Stimulated activated CD4-positive, alpha-beta T cell treated with anti-CD3 and anti-CD28 coated beads, Interleukin-4, amount 100 ng/mL, for 24 hours (primary cell): ENCODE measurements at regions not wholly inside any gene's neighbourhood (a gene's known extent, or its start where the extent isn't known, plus 50 kb on each side); places are given as distances from the start of the nearest gene placed in this dataset.

Source experiments
- DNase-seq: peaks from one replicate; pipeline ENCODE4 v3.0.0-alpha.2; 2020

- no peak for DNase-seq
Observed at GRCh38 chr11:69365558-69365957, 71.6 kb downstream of the MYEOV start.

GRCh38 chr11:69366591-69366990 is 72.6 kb downstream of the MYEOV start:
- DNase-seq, result no peak

GRCh38 chr11:69367211-69367964 is 73.4 kb downstream of the MYEOV start:
- DNase-seq, result no peak

- peak; percentile 1 for DNase-seq
Observed at GRCh38 chr11:69368119-69368880, 74.3 kb downstream of the MYEOV start.

- no peak for DNase-seq
Observed at GRCh38 chr11:69369210-69369825, 75.4 kb downstream of the MYEOV start.

- DNase-seq, result peak; percentile 3
Observed at GRCh38 chr11:69369945-69370344, 76.0 kb downstream of the MYEOV start.

- no peak for DNase-seq
Observed at GRCh38 chr11:69370984-69371709, 77.2 kb downstream of the MYEOV start.

- peak; percentile 1 for DNase-seq
Observed at GRCh38 chr11:69371731-69372588, 78.0 kb downstream of the MYEOV start.

GRCh38 chr11:69372589-69373250 is 78.8 kb downstream of the MYEOV start:
- DNase-seq, result peak; percentile 0

- no peak for DNase-seq
Observed at GRCh38 chr11:69373251-69373635, 79.3 kb downstream of the MYEOV start.

- no peak for DNase-seq
Observed at GRCh38 chr11:69374110-69374945, 80.4 kb downstream of the MYEOV start.

GRCh38 chr11:69374946-69375310 is 81.0 kb downstream of the MYEOV start:
- no peak for DNase-seq

GRCh38 chr11:69375316-69376154 is 81.6 kb downstream of the MYEOV start:
- no peak for DNase-seq

GRCh38 chr11:69376155-69377028 is 82.4 kb downstream of the MYEOV start:
- no peak for DNase-seq

- DNase-seq, result no peak
Observed at GRCh38 chr11:69377029-69377952, 83.3 kb downstream of the MYEOV start.

- no peak for DNase-seq
Observed at GRCh38 chr11:69377953-69378302, 84.0 kb downstream of the MYEOV start.

- DNase-seq, result no peak
Observed at GRCh38 chr11:69378303-69379141, 84.6 kb downstream of the MYEOV start.
